ENCODE measurements at regions not wholly inside any gene's neighbourhood (a gene's known extent, or its start where the extent isn't known, plus 50 kb on each side); places are given as distances from the start of the nearest gene placed in this dataset.

GRCh38 chr22:48091656-48092223 lies 1329.3 kb downstream of the TBC1D22A start:
- Mint-ChIP-seq H3K27me3 (ENCODE audit: insufficient read depth, low read depth, poor library complexity) (peaks cover 2% of the 10 kb centered on the region), H3K36me3 (ENCODE audit: low read depth) (no peaks in the 10 kb centered on the region), H3K4me3 (no peak overlapping the region), H3K9me3 (no peaks in the 10 kb centered on the region), H3K4me1 (peaks cover 3% of the 10 kb centered on the region; the same call in 2 of the 3 replicates), H3K27ac (no peak overlapping the region)
- Histone ChIP-seq H3K27me3 (ENCODE audit: insufficient read depth) (no peaks in the 10 kb centered on the region), H3K4me3 (no peak overlapping the region), H3K4me1 (ENCODE audit: insufficient read depth) (no peaks in the 10 kb centered on the region), H2AFZ (no peak overlapping the region), H3F3A (replicated peaks; ENCODE audit: low read depth) (no peaks in the 10 kb centered on the region), H3K27ac (ENCODE audit: low read depth) (no peak overlapping the region), H4K20me1 (replicated peaks; ENCODE audit: insufficient read depth) (no peaks in the 10 kb centered on the region), H3K36me3 (ENCODE audit: insufficient read depth) (no peaks in the 10 kb centered on the region; the same call in 1 of the 2 replicates), H3K9me2 (ENCODE audit: insufficient read depth) (no peaks in the 10 kb centered on the region), H3K79me2 (replicated peaks; ENCODE audit: insufficient read depth) (no peaks in the 10 kb centered on the region), H3K4me2 (no peak overlapping the region)
- no peak for TF ChIP-seq STAT1 (IDR thresholded peaks at IDR 0.05; ENCODE audit: unreplicated experiment)
- no peak for TF ChIP-seq EZH2phosphoT487 (IDR thresholded peaks at IDR 0.05; ENCODE audit: unreplicated experiment)
- TF ChIP-seq, protein P1, sequence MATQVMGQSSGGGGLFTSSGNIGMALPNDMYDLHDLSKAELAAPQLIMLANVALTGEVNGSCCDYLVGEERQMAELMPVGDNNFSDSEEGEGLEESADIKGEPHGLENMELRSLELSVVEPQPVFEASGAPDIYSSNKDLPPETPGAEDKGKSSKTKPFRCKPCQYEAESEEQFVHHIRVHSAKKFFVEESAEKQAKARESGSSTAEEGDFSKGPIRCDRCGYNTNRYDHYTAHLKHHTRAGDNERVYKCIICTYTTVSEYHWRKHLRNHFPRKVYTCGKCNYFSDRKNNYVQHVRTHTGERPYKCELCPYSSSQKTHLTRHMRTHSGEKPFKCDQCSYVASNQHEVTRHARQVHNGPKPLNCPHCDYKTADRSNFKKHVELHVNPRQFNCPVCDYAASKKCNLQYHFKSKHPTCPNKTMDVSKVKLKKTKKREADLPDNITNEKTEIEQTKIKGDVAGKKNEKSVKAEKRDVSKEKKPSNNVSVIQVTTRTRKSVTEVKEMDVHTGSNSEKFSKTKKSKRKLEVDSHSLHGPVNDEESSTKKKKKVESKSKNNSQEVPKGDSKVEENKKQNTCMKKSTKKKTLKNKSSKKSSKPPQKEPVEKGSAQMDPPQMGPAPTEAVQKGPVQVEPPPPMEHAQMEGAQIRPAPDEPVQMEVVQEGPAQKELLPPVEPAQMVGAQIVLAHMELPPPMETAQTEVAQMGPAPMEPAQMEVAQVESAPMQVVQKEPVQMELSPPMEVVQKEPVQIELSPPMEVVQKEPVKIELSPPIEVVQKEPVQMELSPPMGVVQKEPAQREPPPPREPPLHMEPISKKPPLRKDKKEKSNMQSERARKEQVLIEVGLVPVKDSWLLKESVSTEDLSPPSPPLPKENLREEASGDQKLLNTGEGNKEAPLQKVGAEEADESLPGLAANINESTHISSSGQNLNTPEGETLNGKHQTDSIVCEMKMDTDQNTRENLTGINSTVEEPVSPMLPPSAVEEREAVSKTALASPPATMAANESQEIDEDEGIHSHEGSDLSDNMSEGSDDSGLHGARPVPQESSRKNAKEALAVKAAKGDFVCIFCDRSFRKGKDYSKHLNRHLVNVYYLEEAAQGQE (IDR thresholded peaks at IDR 0.05; ENCODE audit: unreplicated experiment): no peak
- DNase-seq (ENCODE audit: low spot score): no peak
- ATAC-seq: no peak

GRCh38 chr22:48091060-48091650 lies 1328.7 kb downstream of the TBC1D22A start:
- Mint-ChIP-seq H3K4me1 (no peaks in the 10 kb centered on the region; the same call in 2 of the 3 replicates), H3K9me3 (no peaks in the 10 kb centered on the region), H3K27ac (no peak overlapping the region), H3K27me3 (ENCODE audit: insufficient read depth, low read depth, poor library complexity) (peaks cover 2% of the 10 kb centered on the region), H3K4me3 (no peak overlapping the region), H3K36me3 (ENCODE audit: low read depth) (no peaks in the 10 kb centered on the region)
- no peak for TF ChIP-seq NANOG (IDR thresholded peaks at IDR 0.05; ENCODE audit: borderline replicate concordance)
- no peak for ATAC-seq
- Histone ChIP-seq H3K27me3 (ENCODE audit: insufficient read depth) (no peaks in the 10 kb centered on the region), H3K9me2 (ENCODE audit: insufficient read depth) (no peaks in the 10 kb centered on the region), H2AFZ (no peak overlapping the region), H3K36me3 (ENCODE audit: insufficient read depth) (no peaks in the 10 kb centered on the region; the same call in 1 of the 2 replicates), H3F3A (replicated peaks; ENCODE audit: low read depth) (no peaks in the 10 kb centered on the region), H3K4me2 (no peak overlapping the region), H3K4me1 (ENCODE audit: insufficient read depth) (no peaks in the 10 kb centered on the region), H4K20me1 (replicated peaks; ENCODE audit: insufficient read depth) (no peaks in the 10 kb centered on the region), H3K27ac (ENCODE audit: low read depth) (no peak overlapping the region), H3K79me2 (replicated peaks; ENCODE audit: insufficient read depth) (no peaks in the 10 kb centered on the region), H3K4me3 (no peak overlapping the region)
- DNase-seq (ENCODE audit: low spot score): no peak

DNA sequence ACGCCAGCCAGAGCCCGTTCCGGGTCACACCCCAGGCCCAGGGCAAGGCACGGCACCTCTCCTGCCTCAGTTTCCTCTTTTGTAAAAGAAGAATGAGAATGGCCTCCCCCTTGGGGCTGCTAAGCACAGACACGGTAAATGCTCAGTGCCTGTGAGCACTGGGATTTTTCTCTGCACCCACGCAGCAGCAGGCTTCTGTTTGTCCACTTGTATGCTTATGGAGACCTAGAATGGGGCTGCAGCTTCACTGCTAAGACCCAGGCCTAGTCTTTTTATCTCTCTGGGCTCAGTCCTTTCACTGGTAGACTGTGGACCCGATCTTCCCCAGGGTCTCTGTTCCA lies 1327.9 kb downstream of the TBC1D22A start:
- Histone ChIP-seq H3K9me2 (ENCODE audit: insufficient read depth) (no peaks in the 10 kb centered on the region), H3K79me2 (replicated peaks; ENCODE audit: insufficient read depth) (no peaks in the 10 kb centered on the region), H3K36me3 (ENCODE audit: insufficient read depth) (no peaks in the 10 kb centered on the region; the same call in 1 of the 2 replicates), H2AFZ (no peak overlapping the region), H3K27me3 (ENCODE audit: insufficient read depth) (no peaks in the 10 kb centered on the region), H4K20me1 (replicated peaks; ENCODE audit: insufficient read depth) (no peaks in the 10 kb centered on the region), H3K27ac (ENCODE audit: low read depth) (no peak overlapping the region), H3K4me2 (no peak overlapping the region), H3K4me1 (ENCODE audit: insufficient read depth) (no peaks in the 10 kb centered on the region), H3F3A (replicated peaks; ENCODE audit: low read depth) (no peaks in the 10 kb centered on the region), H3K4me3 (no peak overlapping the region)
- Mint-ChIP-seq H3K4me1 (no peaks in the 10 kb centered on the region; the same call in 2 of the 3 replicates), H3K4me3 (no peak overlapping the region), H3K9me3 (no peaks in the 10 kb centered on the region), H3K36me3 (ENCODE audit: low read depth) (no peaks in the 10 kb centered on the region), H3K27ac (no peak overlapping the region), H3K27me3 (ENCODE audit: insufficient read depth, low read depth, poor library complexity) (peaks cover 3% of the 10 kb centered on the region)
- ATAC-seq: no peak
- DNase-seq (ENCODE audit: low spot score): no peak
- no peak for TF ChIP-seq STAT1 (IDR thresholded peaks at IDR 0.05; ENCODE audit: unreplicated experiment)
- TF ChIP-seq EZH2 (IDR thresholded peaks at IDR 0.05; ENCODE audit: low read depth, unreplicated experiment): no peak
- TF ChIP-seq, protein P2, sequence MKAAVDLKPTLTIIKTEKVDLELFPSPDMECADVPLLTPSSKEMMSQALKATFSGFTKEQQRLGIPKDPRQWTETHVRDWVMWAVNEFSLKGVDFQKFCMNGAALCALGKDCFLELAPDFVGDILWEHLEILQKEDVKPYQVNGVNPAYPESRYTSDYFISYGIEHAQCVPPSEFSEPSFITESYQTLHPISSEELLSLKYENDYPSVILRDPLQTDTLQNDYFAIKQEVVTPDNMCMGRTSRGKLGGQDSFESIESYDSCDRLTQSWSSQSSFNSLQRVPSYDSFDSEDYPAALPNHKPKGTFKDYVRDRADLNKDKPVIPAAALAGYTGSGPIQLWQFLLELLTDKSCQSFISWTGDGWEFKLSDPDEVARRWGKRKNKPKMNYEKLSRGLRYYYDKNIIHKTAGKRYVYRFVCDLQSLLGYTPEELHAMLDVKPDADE (IDR thresholded peaks at IDR 0.05): no peak
- TF ChIP-seq ZNF114 (CRISPR knock-in tag; IDR thresholded peaks at IDR 0.05): no peak
- TF ChIP-seq POLR2AphosphoS5 (IDR thresholded peaks at IDR 0.05; ENCODE audit: low read depth): no peak
- TF ChIP-seq, protein P1 (IDR thresholded peaks at IDR 0.05; ENCODE audit: unreplicated experiment): no peak
- TF ChIP-seq EZH2phosphoT487 (IDR thresholded peaks at IDR 0.05; ENCODE audit: unreplicated experiment): no peak
- TF ChIP-seq CREB1 (CRISPR knock-in tag; IDR thresholded peaks at IDR 0.05; ENCODE audit: low read depth): no peak
- no peak for TF ChIP-seq JUNB (IDR thresholded peaks at IDR 0.05; ENCODE audit: unreplicated experiment)
- TF ChIP-seq ZNF331 (CRISPR knock-in tag; IDR thresholded peaks at IDR 0.05; ENCODE audit: low read depth): no peak
- no peak for TF ChIP-seq NANOG (IDR thresholded peaks at IDR 0.05; ENCODE audit: borderline replicate concordance)

Measured in GM23338 (cell line).